ENCODE measurements at regions not wholly inside any gene's neighbourhood (a gene's known extent, or its start where the extent isn't known, plus 50 kb on each side); places are given as distances from the start of the nearest gene placed in this dataset.

GRCh38 chr3:95044101-95044500, 981.2 kb downstream of the NSUN3 start:
- TF ChIP-seq CTCF (IDR thresholded peaks at IDR 0.05) (no peak), USF2 (CRISPR knock-in tag; IDR thresholded peaks at IDR 0.05) (no peak), AFF4 (CRISPR knock-in tag; IDR thresholded peaks at IDR 0.05; ENCODE audit: borderline replicate concordance) (no peak), SMAD3 (CRISPR knock-in tag; IDR thresholded peaks at IDR 0.05; ENCODE audit: borderline replicate concordance) (no peak), SP1 (CRISPR knock-in tag; conservative IDR thresholded peaks at IDR 0.05) (no peak), NR2C2 (CRISPR knock-in tag; IDR thresholded peaks at IDR 0.05) (no peak), MAX (CRISPR knock-in tag; IDR thresholded peaks at IDR 0.05) (no peak)

All from WTC11 (cell line).